HG02885 (cell line): ENCODE measurements at regions not wholly inside any gene's neighbourhood (a gene's known extent, or its start where the extent isn't known, plus 50 kb on each side); places are given as distances from the start of the nearest gene placed in this dataset.

Experiments used
- ATAC-seq: cut with Tn5 transposase; IDR thresholded peaks from one replicate; pipeline ENCODE4 v1.9.1; 2021; ENCODE audit warnings: mild to moderate bottlenecking; ENCODE audit not compliant: unreplicated experiment, poor library complexity

- no peak for ATAC-seq
Observed at GRCh38 chr14:97582022-97582421, 784.8 kb downstream of the VRK1 start.

GRCh38 chr14:97584528-97584927 lies 787.3 kb downstream of the VRK1 start:
- ATAC-seq, result no peak

- no peak for ATAC-seq
Observed at GRCh38 chr14:97592341-97592980, 795.3 kb downstream of the VRK1 start.

DNA sequence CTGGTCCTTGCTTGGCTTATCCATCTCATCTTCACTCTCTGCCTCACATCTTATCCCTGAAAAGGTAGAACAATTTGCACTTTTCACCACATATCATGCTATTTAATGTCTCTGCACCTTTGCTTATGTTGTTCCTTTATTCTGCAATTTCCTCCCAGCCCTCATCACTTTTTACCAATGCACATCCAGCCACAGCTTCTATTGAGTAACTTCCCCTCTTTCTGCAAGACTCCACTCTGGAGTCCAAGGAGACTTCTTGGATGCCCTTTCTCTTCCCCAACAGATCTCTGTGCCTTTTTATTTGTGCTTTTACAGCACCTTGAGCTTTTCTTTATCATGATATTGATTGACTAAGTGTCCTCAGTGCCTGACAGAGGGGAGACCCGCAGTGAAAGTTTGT lies 797.1 kb downstream of the VRK1 start:
- no peak for ATAC-seq

GRCh38 chr14:97602438-97603117 lies 805.4 kb downstream of the VRK1 start:
- ATAC-seq, result no peak

DNA sequence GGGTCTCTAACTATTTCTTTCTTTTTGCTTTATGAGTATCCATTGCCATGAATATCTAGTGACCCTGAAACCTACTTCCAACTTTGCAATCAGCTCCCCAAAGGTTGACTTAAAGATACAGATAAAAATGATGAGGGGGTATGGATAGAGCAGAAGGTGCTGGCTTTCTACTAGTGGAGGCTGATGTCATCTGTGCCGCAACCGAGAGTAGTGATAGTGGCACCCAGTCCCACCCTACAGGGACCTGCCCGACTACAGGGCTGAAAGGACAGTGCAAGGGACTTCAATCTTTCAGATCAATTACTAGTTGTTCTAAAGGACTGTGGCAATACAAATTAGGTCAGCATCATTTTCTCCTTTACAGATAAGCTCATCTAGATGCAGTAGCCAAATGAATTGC lies 806.0 kb downstream of the VRK1 start:
- no peak for ATAC-seq

GRCh38 chr14:97604731-97605130 lies 807.5 kb downstream of the VRK1 start:
- ATAC-seq, result no peak

GRCh38 chr14:97618401-97618800 lies 821.2 kb downstream of the VRK1 start:
- no peak for ATAC-seq

- no peak for ATAC-seq
Observed at GRCh38 chr14:97618917-97619690, 821.9 kb downstream of the VRK1 start.

- ATAC-seq, result no peak
Observed at GRCh38 chr14:97620066-97620465, 822.9 kb downstream of the VRK1 start.

GRCh38 chr14:97624985-97625384 lies 827.8 kb downstream of the VRK1 start:
- no peak for ATAC-seq

DNA sequence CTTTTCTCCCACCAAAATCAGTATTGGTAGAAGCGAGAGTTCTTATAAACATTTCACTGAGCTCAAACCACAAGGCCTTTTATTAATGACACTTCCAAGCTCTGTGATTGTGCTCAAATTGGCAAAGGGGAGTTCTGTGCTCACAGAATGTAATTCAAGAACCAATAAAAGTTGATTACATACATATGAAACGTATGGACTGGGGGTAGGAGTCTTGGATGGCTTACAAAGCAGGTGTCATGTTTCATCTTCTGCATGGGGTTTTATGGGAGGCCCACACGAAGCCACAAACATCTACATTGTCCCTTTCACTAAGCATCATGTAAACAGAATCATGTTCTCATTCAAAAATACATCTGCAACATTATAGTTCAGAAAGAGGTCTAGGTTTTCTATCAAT lies 828.3 kb downstream of the VRK1 start:
- no peak for ATAC-seq

- no peak for ATAC-seq
Observed at GRCh38 chr14:97626088-97626487, 828.9 kb downstream of the VRK1 start.

GRCh38 chr14:97630249-97630648 lies 833.1 kb downstream of the VRK1 start:
- no peak for ATAC-seq

DNA sequence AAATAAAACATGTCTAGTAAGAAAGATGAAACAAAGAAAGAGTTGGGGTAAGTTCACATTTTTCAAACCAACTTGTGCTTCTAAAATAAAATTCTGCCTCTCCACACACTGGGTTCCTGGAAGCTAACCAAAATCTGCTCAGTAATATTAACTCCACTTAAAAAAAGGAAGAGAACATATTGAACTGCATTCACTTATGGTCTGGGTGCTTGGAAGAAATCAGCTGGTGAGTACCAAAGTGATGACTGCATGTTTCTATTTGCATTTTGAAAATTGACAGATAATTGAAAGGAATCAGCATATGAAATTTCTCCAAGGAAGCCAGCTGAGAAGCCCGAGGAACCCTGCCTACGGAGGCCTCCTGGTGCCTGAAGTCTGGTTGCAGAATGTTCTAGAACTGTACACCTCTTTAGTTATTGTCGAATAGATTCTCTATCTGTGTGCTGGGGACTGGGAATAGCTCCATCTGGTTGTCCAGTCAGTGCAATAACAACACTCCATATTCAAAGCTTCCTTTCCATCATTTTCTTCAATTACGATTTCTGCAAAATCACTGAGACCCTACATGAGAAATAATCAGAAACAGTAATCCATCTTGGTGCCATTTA lies 836.1 kb downstream of the VRK1 start:
- no peak for ATAC-seq

DNA sequence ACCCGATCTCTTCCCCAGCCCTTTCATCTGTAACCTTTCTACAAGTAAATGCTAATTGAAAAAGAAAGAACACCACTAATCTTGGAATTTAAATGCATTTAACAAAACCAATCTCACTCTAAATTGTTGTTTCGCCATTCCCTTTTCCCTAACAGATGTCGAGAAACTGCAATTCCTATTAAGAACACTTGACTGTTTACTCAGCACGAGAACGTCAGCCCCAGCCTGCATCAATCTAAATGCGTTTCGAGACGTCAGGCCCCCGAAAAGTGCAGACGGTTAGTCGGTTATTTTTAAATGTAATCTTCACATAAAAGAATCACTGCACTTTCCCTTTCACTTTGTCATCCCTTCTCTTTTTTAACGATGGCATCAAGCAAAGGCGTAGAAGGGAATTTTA lies 837.6 kb downstream of the VRK1 start:
- ATAC-seq, result no peak

DNA sequence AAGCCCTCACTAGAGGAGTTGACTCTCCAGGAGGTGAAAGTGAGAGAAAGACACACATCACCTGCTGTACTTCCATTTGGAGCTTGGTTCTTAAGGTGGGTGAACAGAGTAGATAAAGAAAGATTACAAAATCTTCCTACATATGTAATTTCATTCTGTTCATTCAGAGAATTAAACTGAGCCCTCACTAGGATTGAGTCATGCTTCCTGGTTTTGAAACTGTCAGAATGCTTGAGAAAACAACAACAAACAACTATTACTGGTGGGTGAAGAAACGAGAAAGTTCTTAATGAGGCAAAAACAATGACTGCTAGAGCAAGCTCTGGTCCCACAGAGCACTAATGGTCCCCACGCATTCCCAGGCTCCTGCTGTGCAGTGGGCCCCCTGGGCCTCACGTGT lies 841.7 kb downstream of the VRK1 start:
- no peak for ATAC-seq

- no peak for ATAC-seq
Observed at GRCh38 chr14:97640031-97640430, 842.8 kb downstream of the VRK1 start.

DNA sequence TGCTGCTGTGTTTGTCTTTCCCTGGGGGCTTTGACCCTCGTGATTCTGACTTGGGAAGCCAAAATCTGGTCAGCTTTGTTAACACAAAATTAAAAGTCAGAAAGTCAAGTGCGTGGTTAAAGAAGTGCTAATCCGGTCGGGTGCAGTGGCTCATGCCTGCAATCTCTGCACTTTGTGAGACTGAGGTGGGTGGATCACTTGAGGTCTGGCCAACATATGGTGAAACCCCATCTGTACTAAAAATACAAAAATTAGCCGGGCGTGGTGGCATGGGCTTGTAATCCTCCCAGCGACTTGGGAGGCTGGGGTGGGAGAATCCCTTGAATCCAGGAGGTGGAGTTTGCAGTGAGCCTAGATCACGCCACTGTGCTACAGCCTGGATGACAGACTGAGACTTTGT lies 844.6 kb downstream of the VRK1 start:
- ATAC-seq, result no peak

DNA sequence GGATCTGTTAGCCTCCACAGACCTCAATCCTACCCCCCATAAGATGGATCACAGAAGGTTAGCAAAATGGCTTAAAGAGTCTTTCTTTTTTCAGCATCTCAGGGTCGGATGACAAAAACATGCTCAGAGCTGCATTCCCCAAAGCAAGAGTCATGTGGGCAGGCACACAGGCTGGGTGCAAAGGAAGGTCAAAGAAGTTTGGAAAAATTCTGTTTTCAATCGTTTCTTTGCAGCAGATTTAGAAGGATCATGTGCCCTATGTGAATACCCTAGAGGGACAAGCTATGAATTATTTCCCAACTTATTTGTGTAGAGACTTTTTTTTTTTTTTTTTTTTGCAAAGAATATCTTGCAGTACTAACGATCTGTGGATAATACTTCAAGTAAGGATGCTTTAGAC lies 845.4 kb downstream of the VRK1 start:
- no peak for ATAC-seq

- no peak for ATAC-seq
Observed at GRCh38 chr14:97644365-97644764, 847.2 kb downstream of the VRK1 start.
